IMR-90 (cell line): ENCODE measurements at regions not wholly inside any gene's neighbourhood (a gene's known extent, or its start where the extent isn't known, plus 50 kb on each side); places are given as distances from the start of the nearest gene placed in this dataset.

ENCODE experiments used
- ATAC-seq: fragments of 200-7000 bp; cut with Tn5 transposase; 2 replicates; pipeline ENCODE4 v1.9.1; 2020; ENCODE audit warnings: low read depth, mild to moderate bottlenecking, moderate library complexity
- BruUV-seq: library from RNA; stranded (reverse); fragments of 400-500 nt; replicated peaks from 2 replicates; lab custom pipeline; 2021; lab: Mats Ljungman, UMichigan
- CTCF ChIA-PET: fragments of 300-600 bp; formaldehyde crosslinking; extraction: SDS; loops from one replicate; lab custom pipeline; 2021; ENCODE audit warnings: antibody characterized with exemption; lab: Yijun Ruan, JAX
- POLR2A ChIA-PET: fragments of 300-600 bp; sonication (Branson Sonifier 250); formaldehyde crosslinking; loops from one replicate; lab custom pipeline; 2022; ENCODE audit warnings: antibody characterized with exemption; ENCODE audit not compliant: unreplicated experiment; lab: Charles Lee
- DNase-seq: peaks from one replicate; pipeline ENCODE4 v3.0.0; 2013
- H2AFZ ChIP-seq: replicated peaks from 2 replicates; pipeline ENCODE3; 2013; ENCODE audit warnings: low read length, mild to moderate bottlenecking; ENCODE audit not compliant: poor library complexity
- H2AK5ac ChIP-seq: 2 replicates; pipeline ENCODE4 v1.6.1; 2013; ENCODE audit warnings: low read depth, low read length, inconsistent platforms
- H2AK9ac ChIP-seq: replicated peaks from 2 replicates; pipeline ENCODE3; 2013; ENCODE audit warnings: mild to moderate bottlenecking, low read depth, low read length, moderate library complexity; ENCODE audit not compliant: poor library complexity
- H2BK120ac ChIP-seq: 2 replicates; pipeline ENCODE4 v1.6.1; 2013; ENCODE audit warnings: low read depth, low read length, inconsistent platforms
- H2BK15ac ChIP-seq: 3 replicates; pipeline ENCODE4 v1.6.1; 2013; ENCODE audit warnings: low read depth, low read length, inconsistent platforms
- H2BK20ac ChIP-seq: 2 replicates; pipeline ENCODE4 v1.6.1; 2013; ENCODE audit warnings: low read depth, mild to moderate bottlenecking, inconsistent platforms, low read length, moderate library complexity
- H2BK5ac ChIP-seq: 2 replicates; pipeline ENCODE4 v1.6.1; 2013; ENCODE audit warnings: mild to moderate bottlenecking, low read depth, low read length, inconsistent platforms; ENCODE audit not compliant: poor library complexity, severe bottlenecking
- H3K14ac ChIP-seq: replicated peaks from 2 replicates; pipeline ENCODE4 v1.6.1; 2013; ENCODE audit warnings: low read depth, low read length, inconsistent platforms
- H3K18ac ChIP-seq: 2 replicates; pipeline ENCODE4 v1.6.1; 2013; ENCODE audit warnings: low read depth, low read length, control low read depth
- H3K23ac ChIP-seq: 2 replicates; pipeline ENCODE4 v1.6.1; 2013; ENCODE audit warnings: low read depth, low read length, inconsistent platforms
- H3K27ac ChIP-seq: 2 replicates; pipeline ENCODE4 v1.5.1; 2013; ENCODE audit warnings: mild to moderate bottlenecking, control low read depth, low read length; ENCODE audit not compliant: insufficient read depth
- H3K27me3 ChIP-seq: 2 replicates; pipeline ENCODE4 v1.6.1; 2013; ENCODE audit warnings: low read length; ENCODE audit not compliant: control insufficient read depth, insufficient read depth
- H3K36me3 ChIP-seq: 2 replicates; pipeline ENCODE4 v1.6.1; 2013; ENCODE audit warnings: low read length, mixed read lengths; ENCODE audit not compliant: control insufficient read depth, insufficient read depth
- H3K4ac ChIP-seq: 2 replicates; pipeline ENCODE4 v1.6.1; 2013; ENCODE audit warnings: low read depth, low read length, inconsistent platforms
- H3K4me1 ChIP-seq: 2 replicates; pipeline ENCODE4 v1.6.1; 2013; ENCODE audit warnings: low read length, mixed read lengths; ENCODE audit not compliant: control insufficient read depth, insufficient read depth
- H3K4me2 ChIP-seq: 2 replicates; pipeline ENCODE4 v1.6.1; 2013; ENCODE audit warnings: low read depth, mild to moderate bottlenecking, control low read depth, low read length, moderate library complexity
- H3K4me3 ChIP-seq: 2 replicates; pipeline ENCODE4 v1.5.1; 2013; ENCODE audit warnings: low read depth, mild to moderate bottlenecking, control low read depth, low read length, moderate library complexity; ENCODE audit not compliant: insufficient read depth
- H3K56ac ChIP-seq: 2 replicates; pipeline ENCODE4 v1.6.1; 2013; ENCODE audit warnings: low read length, inconsistent platforms; ENCODE audit not compliant: insufficient read depth; ENCODE audit errors: extremely low read depth
- H3K79me1 ChIP-seq, 2 experiments: 2 replicates each; pipeline ENCODE4 v1.6.1; 2013; ENCODE audit warnings: low read length in 2 of 2, inconsistent platforms in 1 of 2, low read depth in 1 of 2
- H3K9ac ChIP-seq: 2 replicates; pipeline ENCODE4 v1.6.1; 2013; ENCODE audit warnings: low read depth, low read length, control low read depth
- H3K9me1 ChIP-seq: 2 replicates; pipeline ENCODE4 v1.6.1; 2013; ENCODE audit warnings: low read length, inconsistent platforms; ENCODE audit not compliant: insufficient read depth
- H3K9me3 ChIP-seq: 2 replicates; pipeline ENCODE4 v1.6.1; 2013; ENCODE audit warnings: low read length; ENCODE audit not compliant: control insufficient read depth, insufficient read depth
- H4K20me1 ChIP-seq: 2 replicates; pipeline ENCODE4 v1.6.1; 2013; ENCODE audit warnings: low read length, inconsistent platforms; ENCODE audit not compliant: insufficient read depth
- H4K5ac ChIP-seq: 2 replicates; pipeline ENCODE4 v1.6.1; 2013; ENCODE audit warnings: mild to moderate bottlenecking, low read depth, low read length, control low read depth
- H4K8ac ChIP-seq, 2 experiments: 2 replicates each; pipeline ENCODE4 v1.6.1; 2013; ENCODE audit warnings: low read depth in 2 of 2, low read length in 2 of 2, control low read depth in 1 of 2, inconsistent platforms in 1 of 2
- H4K91ac ChIP-seq: 2 replicates; pipeline ENCODE4 v1.6.1; 2013; ENCODE audit warnings: low read depth, low read length, inconsistent platforms; ENCODE audit not compliant: insufficient read depth
- MAFK ChIP-seq: IDR thresholded peaks from 2 replicates; pipeline ENCODE4 v1.6.1; 2012; ENCODE audit warnings: low read depth, low read length, improper control_type of control experiment
- RFX5 ChIP-seq: IDR thresholded peaks from 2 replicates; pipeline ENCODE4 v1.8.0; 2012; ENCODE audit warnings: low read depth, mild to moderate bottlenecking, low read length, moderate library complexity
- dilution Hi-C: fragments of 300-500 bp; cut with HindIII; formaldehyde crosslinking; loops from one replicate; pipeline ENCODE4 v1.14.3; 2018; ENCODE audit warnings: low sequenced_read_pairs; ENCODE audit not compliant: unreplicated experiment
- in situ Hi-C: fragments of 300-500 bp; cut with MboI; formaldehyde crosslinking; loops from 3 replicates; pipeline ENCODE4 v1.14.3; 2019; ENCODE audit warnings: low sequenced_read_pairs, inconsistent platforms, mixed read lengths
- intact Hi-C: fragments of 100-400 bp; cut with micrococcal nuclease; formaldehyde crosslinking; loops from 2 replicates; pipeline ENCODE4 v1.10.0; 2022

GRCh38 chr3:162150790-162151189 lies 654.2 kb downstream of the OTOL1 start:
- no peak overlapping the region for H3K4me3 ChIP-seq
- H3K23ac ChIP-seq: no peak overlapping the region
- in situ Hi-C loops: no loop called here
- BruUV-seq: no TSS peak
- ChIA-PET POLR2A (no interaction called here), CTCF (no interaction called here)
- dilution Hi-C loops: no loop called here
- no peaks in the 10 kb centered on the region for H3K4me1 ChIP-seq
- H3K36me3 ChIP-seq: no peaks in the 10 kb centered on the region
- H2BK15ac ChIP-seq: no peak overlapping the region
- H2AFZ ChIP-seq: no peak overlapping the region
- no peak for ATAC-seq
- no peak overlapping the region for H3K9ac ChIP-seq
- H3K9me3 ChIP-seq: no peaks in the 10 kb centered on the region
- H3K14ac ChIP-seq: no peak overlapping the region
- no peak overlapping the region for H2BK5ac ChIP-seq
- H3K4me2 ChIP-seq: no peak overlapping the region
- no peak for TF ChIP-seq RFX5
- peak; percentile 57 for TF ChIP-seq MAFK
- no peak overlapping the region for H2BK20ac ChIP-seq
- no peak overlapping the region for H3K18ac ChIP-seq
- H3K79me1 ChIP-seq: no peaks in the 10 kb centered on the region
- no peak overlapping the region for H4K91ac ChIP-seq
- H2BK120ac ChIP-seq: no peak overlapping the region
- no peak overlapping the region for H3K27ac ChIP-seq
- no peak overlapping the region for H2AK9ac ChIP-seq
- H3K56ac ChIP-seq: no peak overlapping the region
- no peak overlapping the region for H4K5ac ChIP-seq
- no peaks in the 10 kb centered on the region for H4K20me1 ChIP-seq
- H2AK5ac ChIP-seq: no peak overlapping the region
- intact Hi-C loops: no loop called here
- no peak overlapping the region for H3K4ac ChIP-seq
- DNase-seq: no peak
- no peak overlapping the region for H4K8ac ChIP-seq
- no peaks in the 10 kb centered on the region for H3K9me1 ChIP-seq
- no peaks in the 10 kb centered on the region for H3K27me3 ChIP-seq
